ENCODE measurements at regions not wholly inside any gene's neighbourhood (a gene's known extent, or its start where the extent isn't known, plus 50 kb on each side); places are given as distances from the start of the nearest gene placed in this dataset.

DNA sequence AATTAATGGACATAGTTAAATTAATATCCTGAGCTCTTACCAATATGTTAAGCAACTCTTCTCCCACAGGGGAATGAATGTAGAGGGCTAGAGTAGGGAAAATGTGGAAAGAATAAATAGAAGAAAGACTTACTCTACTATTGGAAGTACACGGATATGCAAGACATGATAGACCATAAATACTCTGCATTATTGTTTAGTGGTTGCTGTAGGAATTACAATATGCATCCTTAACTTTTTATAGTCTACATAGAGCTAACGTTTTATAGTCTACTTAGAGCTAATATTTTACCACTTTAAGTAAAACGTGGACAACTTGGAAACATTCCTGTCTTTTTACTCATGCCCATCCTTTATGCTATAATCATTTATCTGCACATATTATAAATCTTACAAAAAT lies 163.8 kb upstream of the GALNT5 start:
- Mint-ChIP-seq H3K9me3 (ENCODE audit: insufficient read depth) (peaks cover 2% of the 10 kb centered on the region), H3K27ac (no peak overlapping the region), H3K27me3 (no peaks in the 10 kb centered on the region), H3K4me1 (no peaks in the 10 kb centered on the region), H3K4me3 (no peak overlapping the region)
- DNase-seq (no peak), ATAC-seq (ENCODE audit: low read depth) (no peak)
- Histone ChIP-seq H3K9me3 (ENCODE audit: control extremely low read depth in 1 of 3, control insufficient read depth in 2 of 3, insufficient read depth in 1 of 3, low read length in 2 of 3) (no peaks in the 10 kb centered on the region), H3K4me1 (ENCODE audit: control insufficient read depth in 2 of 2, insufficient read depth in 2 of 2, low read length in 2 of 2) (no peaks in the 10 kb centered on the region), H4K20me1 (ENCODE audit: control insufficient read depth, insufficient read depth, low read length, poor library complexity, severe bottlenecking) (no peaks in the 10 kb centered on the region), H3K4me2 (replicated peaks; ENCODE audit: low read depth, low read length, poor library complexity, severe bottlenecking) (no peak overlapping the region), H3K36me3 (replicated peaks in 1 of 2; ENCODE audit: control extremely low read depth in 1 of 2, control insufficient read depth in 1 of 2, extremely low read depth in 1 of 2, insufficient read depth in 2 of 2, low read length in 1 of 2) (no peaks in the 10 kb centered on the region), H2AFZ (ENCODE audit: insufficient read depth, low read depth, low read length, poor library complexity, severe bottlenecking) (no peak overlapping the region), H3K79me2 (ENCODE audit: control insufficient read depth, insufficient read depth, low read length) (no peaks in the 10 kb centered on the region), H3K4me3 (ENCODE audit: control extremely low read depth in 1 of 5, extremely low read depth in 1 of 5, insufficient read depth in 1 of 5, low read depth in 2 of 5, low read length in 4 of 5) (no peak overlapping the region), H3K27me3 (replicated peaks in 1 of 4; ENCODE audit: control extremely low read depth in 1 of 4, control insufficient read depth in 3 of 4, insufficient read depth in 4 of 4, low read length in 3 of 4) (no peaks in the 10 kb centered on the region), H3K27ac (ENCODE audit: low read length in 2 of 2) (no peak overlapping the region), H3K9ac (ENCODE audit: low read length) (no peak overlapping the region)
- ChIA-PET POLR2A (no interaction called here), CTCF (no interaction called here)
- TF ChIP-seq, protein P1, sequence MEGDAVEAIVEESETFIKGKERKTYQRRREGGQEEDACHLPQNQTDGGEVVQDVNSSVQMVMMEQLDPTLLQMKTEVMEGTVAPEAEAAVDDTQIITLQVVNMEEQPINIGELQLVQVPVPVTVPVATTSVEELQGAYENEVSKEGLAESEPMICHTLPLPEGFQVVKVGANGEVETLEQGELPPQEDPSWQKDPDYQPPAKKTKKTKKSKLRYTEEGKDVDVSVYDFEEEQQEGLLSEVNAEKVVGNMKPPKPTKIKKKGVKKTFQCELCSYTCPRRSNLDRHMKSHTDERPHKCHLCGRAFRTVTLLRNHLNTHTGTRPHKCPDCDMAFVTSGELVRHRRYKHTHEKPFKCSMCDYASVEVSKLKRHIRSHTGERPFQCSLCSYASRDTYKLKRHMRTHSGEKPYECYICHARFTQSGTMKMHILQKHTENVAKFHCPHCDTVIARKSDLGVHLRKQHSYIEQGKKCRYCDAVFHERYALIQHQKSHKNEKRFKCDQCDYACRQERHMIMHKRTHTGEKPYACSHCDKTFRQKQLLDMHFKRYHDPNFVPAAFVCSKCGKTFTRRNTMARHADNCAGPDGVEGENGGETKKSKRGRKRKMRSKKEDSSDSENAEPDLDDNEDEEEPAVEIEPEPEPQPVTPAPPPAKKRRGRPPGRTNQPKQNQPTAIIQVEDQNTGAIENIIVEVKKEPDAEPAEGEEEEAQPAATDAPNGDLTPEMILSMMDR (IDR thresholded peaks at IDR 0.05), result no peak
- no peak for TF ChIP-seq EZH2 (IDR thresholded peaks at IDR 0.05; ENCODE audit: borderline replicate concordance, insufficient read depth, low read depth, low read length, poor library complexity, severe bottlenecking)
- intact Hi-C loops (cut with micrococcal nuclease), result no loop called here
- WGBS (ENCODE audit: insufficient coverage), result no CpG with 5 or more reads among the region's 3 CpGs

DNA sequence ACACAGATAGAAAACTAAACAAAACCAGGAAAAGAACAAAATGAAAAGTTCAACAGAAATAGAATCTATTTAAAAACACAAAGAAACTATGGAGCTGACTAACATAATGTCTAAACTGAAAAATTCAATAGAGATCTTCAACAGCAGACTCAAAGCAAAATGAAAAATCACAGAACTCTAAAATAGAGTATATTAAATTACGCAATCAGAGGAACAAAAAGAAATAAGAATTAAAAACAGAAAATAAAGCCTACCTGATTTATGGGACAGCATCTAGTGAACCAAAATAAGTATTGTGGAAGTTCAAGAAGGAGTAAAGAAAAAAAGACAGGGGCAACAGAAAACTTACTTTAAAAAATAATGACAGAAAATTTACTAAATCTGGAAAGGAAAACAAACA lies 152.1 kb upstream of the GALNT5 start:
- Histone ChIP-seq H3K9me3 (ENCODE audit: control extremely low read depth in 1 of 3, control insufficient read depth in 2 of 3, insufficient read depth in 1 of 3, low read length in 2 of 3) (peaks cover 0 to 6% (median 1%) of the 10 kb centered on the region in 3 donors), H2AFZ (ENCODE audit: insufficient read depth, low read depth, low read length, poor library complexity, severe bottlenecking) (no peak overlapping the region), H3K4me1 (ENCODE audit: control insufficient read depth in 2 of 2, insufficient read depth in 2 of 2, low read length in 2 of 2) (no peaks in the 10 kb centered on the region), H3K4me3 (ENCODE audit: control extremely low read depth in 1 of 5, extremely low read depth in 1 of 5, insufficient read depth in 1 of 5, low read depth in 2 of 5, low read length in 4 of 5) (no peak overlapping the region), H3K4me2 (replicated peaks; ENCODE audit: low read depth, low read length, poor library complexity, severe bottlenecking) (no peak overlapping the region), H3K27ac (ENCODE audit: low read length in 2 of 2) (no peak overlapping the region), H3K79me2 (ENCODE audit: control insufficient read depth, insufficient read depth, low read length) (no peaks in the 10 kb centered on the region), H4K20me1 (ENCODE audit: control insufficient read depth, insufficient read depth, low read length, poor library complexity, severe bottlenecking) (no peaks in the 10 kb centered on the region), H3K27me3 (replicated peaks in 1 of 4; ENCODE audit: control extremely low read depth in 1 of 4, control insufficient read depth in 3 of 4, insufficient read depth in 4 of 4, low read length in 3 of 4) (no peaks in the 10 kb centered on the region), H3K36me3 (replicated peaks in 1 of 2; ENCODE audit: control extremely low read depth in 1 of 2, control insufficient read depth in 1 of 2, extremely low read depth in 1 of 2, insufficient read depth in 2 of 2, low read length in 1 of 2) (no peaks in the 10 kb centered on the region), H3K9ac (ENCODE audit: low read length) (no peak overlapping the region)
- no peaks in the 10 kb centered on the region for H3K27me3 Mint-ChIP-seq
- no peak overlapping the region for H3K27ac Mint-ChIP-seq
- ChIA-PET POLR2A (no interaction called here), CTCF (no interaction called here)
- H3K4me1 Mint-ChIP-seq, result no peaks in the 10 kb centered on the region
- no peaks in the 10 kb centered on the region for H3K9me3 Mint-ChIP-seq (ENCODE audit: insufficient read depth)
- DNase-seq, result no peak
- TF ChIP-seq, protein P1 (IDR thresholded peaks at IDR 0.05), result no peak
- TF ChIP-seq EZH2 (IDR thresholded peaks at IDR 0.05; ENCODE audit: borderline replicate concordance, insufficient read depth, low read depth, low read length, poor library complexity, severe bottlenecking), result no peak
- intact Hi-C loops (cut with micrococcal nuclease), result no loop called here
- no CpG with 5 or more reads among the region's 1 CpG for WGBS (ENCODE audit: insufficient coverage)
- ATAC-seq (ENCODE audit: low read depth), result no peak
- H3K4me3 Mint-ChIP-seq, result no peak overlapping the region

Measured in B cell (primary cell).